Activated T-helper 9 cell treated with anti-CD3 and anti-CD28 coated beads, Interleukin-2, amount 50 U/mL, for 16 hours (primary cell): ENCODE measurements at regions not wholly inside any gene's neighbourhood (a gene's known extent, or its start where the extent isn't known, plus 50 kb on each side); places are given as distances from the start of the nearest gene placed in this dataset.
"Not testable (repeated sequence)": the region's sequence is repeated elsewhere in the genome, so short reads cannot be mapped to it uniquely, and the experiment has no call there.

Source experiments
- DNase-seq: peaks from one replicate; pipeline ENCODE4 v3.0.0-alpha.2; 2020; ENCODE audit warnings: low read depth

- DNase-seq: no peak
These were observed 337.4 kb upstream of the ID2 start for GRCh38 chr2:8344144-8345097.

GRCh38 chr2:8345200-8345599 is 336.7 kb upstream of the ID2 start:
- no peak for DNase-seq

GRCh38 chr2:8346208-8346607 is 335.6 kb upstream of the ID2 start:
- no peak for DNase-seq

- DNase-seq: no peak
These were observed 335.0 kb upstream of the ID2 start for GRCh38 chr2:8346706-8347430.

GRCh38 chr2:8348911-8349310 is 332.9 kb upstream of the ID2 start:
- not testable (repeated sequence) for DNase-seq

GRCh38 chr2:8352296-8352695 is 329.6 kb upstream of the ID2 start:
- DNase-seq: no peak

- DNase-seq: no peak
These were observed 328.9 kb upstream of the ID2 start for GRCh38 chr2:8352989-8353388.

GRCh38 chr2:8355102-8355859 is 326.6 kb upstream of the ID2 start:
- DNase-seq: no peak

- DNase-seq: no peak
These were observed 323.9 kb upstream of the ID2 start for GRCh38 chr2:8357738-8358518.

- DNase-seq: no peak
These were observed 319.9 kb upstream of the ID2 start for GRCh38 chr2:8361930-8362329.

- DNase-seq: no peak
These were observed 318.7 kb upstream of the ID2 start for GRCh38 chr2:8363161-8363560.

- no peak for DNase-seq
These were observed 317.2 kb upstream of the ID2 start for GRCh38 chr2:8364668-8365067.

- DNase-seq: no peak
These were observed 316.4 kb upstream of the ID2 start for GRCh38 chr2:8365331-8365910.

GRCh38 chr2:8367833-8368232 is 314.0 kb upstream of the ID2 start:
- no peak for DNase-seq

- DNase-seq: no peak
These were observed 313.4 kb upstream of the ID2 start for GRCh38 chr2:8368463-8368862.

GRCh38 chr2:8369522-8369921 is 312.3 kb upstream of the ID2 start:
- DNase-seq: no peak

GRCh38 chr2:8370258-8370802 is 311.5 kb upstream of the ID2 start:
- DNase-seq: no peak

GRCh38 chr2:8371653-8372052 is 310.2 kb upstream of the ID2 start:
- no peak for DNase-seq

- no peak for DNase-seq
These were observed 307.1 kb upstream of the ID2 start for GRCh38 chr2:8374782-8375181.

- DNase-seq: no peak
These were observed 305.0 kb upstream of the ID2 start for GRCh38 chr2:8376603-8377410.
